ENCODE measurements at regions not wholly inside any gene's neighbourhood (a gene's known extent, or its start where the extent isn't known, plus 50 kb on each side); places are given as distances from the start of the nearest gene placed in this dataset.

DNA sequence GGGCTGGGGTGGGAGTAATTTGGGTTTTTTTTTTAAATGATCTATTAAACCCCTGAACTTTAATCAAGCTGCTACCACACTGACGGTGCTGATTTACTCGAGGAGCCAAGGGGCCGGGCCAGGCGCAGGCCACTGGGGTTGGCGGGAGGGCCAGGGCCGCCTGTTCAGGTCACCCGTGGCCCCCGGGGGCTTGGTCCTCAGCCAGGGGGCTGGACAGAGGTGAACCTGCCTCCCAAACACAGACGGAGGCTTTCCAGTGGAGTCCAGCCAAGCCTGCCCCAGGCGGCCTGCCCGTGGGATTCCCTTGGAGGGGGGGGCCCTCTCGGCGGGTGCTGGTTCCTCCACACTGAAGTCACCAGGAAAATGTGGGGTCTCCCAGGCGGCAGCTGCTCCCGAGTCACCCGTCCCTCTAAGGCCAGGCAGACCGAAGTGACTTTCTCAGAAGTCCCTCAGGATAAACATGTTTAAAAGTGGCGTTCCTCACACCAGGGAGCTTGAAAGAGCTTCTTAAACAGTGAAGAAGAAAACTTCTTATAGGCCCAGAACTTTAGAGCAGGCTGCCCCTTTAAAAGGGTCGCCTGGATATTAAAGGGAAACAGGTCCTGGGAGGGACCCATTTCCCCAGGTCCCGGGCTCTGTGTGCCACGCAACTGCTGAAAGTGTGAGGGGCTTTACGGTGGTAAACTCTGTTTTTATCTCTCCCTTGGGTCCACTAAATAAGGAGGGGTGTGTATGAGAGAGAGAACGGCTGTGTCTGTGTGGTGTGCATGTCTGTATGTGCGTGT lies 167.2 kb upstream of the GSC start:
- intact Hi-C loops (cut with micrococcal nuclease; ENCODE audit: unreplicated experiment): no loop called here
- H3K79me2 ChIP-seq (ENCODE audit: insufficient read depth, low read depth, low read length): no peaks in the 10 kb centered on the region
- no peak overlapping the region for H3K4me2 ChIP-seq (ENCODE audit: low read length)
- no peaks in the 10 kb centered on the region for H3K9me3 ChIP-seq (ENCODE audit: low read length)
- POLR2A ChIA-PET: no interaction called here
- H3K9me2 ChIP-seq (ENCODE audit: insufficient read depth, low read length): no peaks in the 10 kb centered on the region
- TF ChIP-seq EZH2phosphoT487 (IDR thresholded peaks at IDR 0.05; ENCODE audit: borderline replicate concordance, low read depth, low read length): no peak
- TF ChIP-seq, protein P1, sequence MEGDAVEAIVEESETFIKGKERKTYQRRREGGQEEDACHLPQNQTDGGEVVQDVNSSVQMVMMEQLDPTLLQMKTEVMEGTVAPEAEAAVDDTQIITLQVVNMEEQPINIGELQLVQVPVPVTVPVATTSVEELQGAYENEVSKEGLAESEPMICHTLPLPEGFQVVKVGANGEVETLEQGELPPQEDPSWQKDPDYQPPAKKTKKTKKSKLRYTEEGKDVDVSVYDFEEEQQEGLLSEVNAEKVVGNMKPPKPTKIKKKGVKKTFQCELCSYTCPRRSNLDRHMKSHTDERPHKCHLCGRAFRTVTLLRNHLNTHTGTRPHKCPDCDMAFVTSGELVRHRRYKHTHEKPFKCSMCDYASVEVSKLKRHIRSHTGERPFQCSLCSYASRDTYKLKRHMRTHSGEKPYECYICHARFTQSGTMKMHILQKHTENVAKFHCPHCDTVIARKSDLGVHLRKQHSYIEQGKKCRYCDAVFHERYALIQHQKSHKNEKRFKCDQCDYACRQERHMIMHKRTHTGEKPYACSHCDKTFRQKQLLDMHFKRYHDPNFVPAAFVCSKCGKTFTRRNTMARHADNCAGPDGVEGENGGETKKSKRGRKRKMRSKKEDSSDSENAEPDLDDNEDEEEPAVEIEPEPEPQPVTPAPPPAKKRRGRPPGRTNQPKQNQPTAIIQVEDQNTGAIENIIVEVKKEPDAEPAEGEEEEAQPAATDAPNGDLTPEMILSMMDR (conservative IDR thresholded peaks at IDR 0.05; ENCODE audit: low read length): no peak
- no TSS peak for BruUV-seq (replicated peaks)
- H2AFZ ChIP-seq (ENCODE audit: low read length): no peak overlapping the region
- no peak for DNase-seq (ENCODE audit: low spot score)
- no peaks in the 10 kb centered on the region for H4K20me1 ChIP-seq (ENCODE audit: insufficient read depth, low read length)
- H3K36me3 ChIP-seq (ENCODE audit: insufficient read depth, low read length): no peaks in the 10 kb centered on the region
- CTCF ChIA-PET (ENCODE audit: unreplicated experiment): no interaction called here
- H3K4me1 ChIP-seq (ENCODE audit: insufficient read depth, low read length, poor library complexity, severe bottlenecking): no peaks in the 10 kb centered on the region
- no peak overlapping the region for H3K4me3 ChIP-seq (ENCODE audit: low read depth, low read length, poor library complexity, severe bottlenecking)
- H3K27ac ChIP-seq (ENCODE audit: low read depth, low read length, poor library complexity, severe bottlenecking): no peak overlapping the region

DNA sequence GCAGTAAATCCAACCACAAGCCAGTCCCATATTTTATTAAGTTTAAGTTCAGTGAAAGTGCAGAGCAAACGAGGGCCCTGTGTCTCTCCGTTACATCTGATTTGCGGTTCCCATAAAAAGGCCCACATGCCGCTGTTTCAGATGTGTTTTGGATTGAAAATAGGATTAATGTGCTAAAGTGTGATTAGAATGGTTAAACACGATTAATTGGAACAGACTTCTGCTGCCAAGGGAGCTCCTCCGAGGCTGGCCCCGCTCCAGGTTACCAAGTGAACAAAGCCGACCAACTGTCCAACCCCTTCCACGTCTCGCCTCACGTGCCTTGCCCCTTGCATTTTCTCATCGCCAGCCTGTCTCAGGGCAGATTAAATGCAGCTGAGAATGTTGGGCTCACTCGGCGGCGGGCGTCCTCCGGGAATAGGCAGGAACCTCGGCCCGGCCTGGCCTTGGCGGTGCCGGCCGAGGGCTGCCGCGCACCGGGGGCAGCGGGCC lies 166.5 kb upstream of the GSC start:
- Histone ChIP-seq H3K9me2 (ENCODE audit: insufficient read depth, low read length) (no peaks in the 10 kb centered on the region), H3K4me3 (ENCODE audit: low read depth, low read length, poor library complexity, severe bottlenecking) (no peak overlapping the region), H3K4me1 (ENCODE audit: insufficient read depth, low read length, poor library complexity, severe bottlenecking) (no peaks in the 10 kb centered on the region), H3K27ac (ENCODE audit: low read depth, low read length, poor library complexity, severe bottlenecking) (no peak overlapping the region), H3K9me3 (ENCODE audit: low read length) (no peaks in the 10 kb centered on the region), H2AFZ (ENCODE audit: low read length) (no peak overlapping the region), H3K4me2 (ENCODE audit: low read length) (no peak overlapping the region), H3K79me2 (ENCODE audit: insufficient read depth, low read depth, low read length) (no peaks in the 10 kb centered on the region), H4K20me1 (ENCODE audit: insufficient read depth, low read length) (no peaks in the 10 kb centered on the region), H3K36me3 (ENCODE audit: insufficient read depth, low read length) (no peaks in the 10 kb centered on the region)
- ChIA-PET CTCF (ENCODE audit: unreplicated experiment) (no interaction called here), POLR2A (no interaction called here)
- no peak for DNase-seq (ENCODE audit: low spot score)
- intact Hi-C loops (cut with micrococcal nuclease; ENCODE audit: unreplicated experiment): no loop called here
- TF ChIP-seq, protein P1 (conservative IDR thresholded peaks at IDR 0.05; ENCODE audit: low read length): no peak
- no TSS peak for BruUV-seq (replicated peaks)

DNA sequence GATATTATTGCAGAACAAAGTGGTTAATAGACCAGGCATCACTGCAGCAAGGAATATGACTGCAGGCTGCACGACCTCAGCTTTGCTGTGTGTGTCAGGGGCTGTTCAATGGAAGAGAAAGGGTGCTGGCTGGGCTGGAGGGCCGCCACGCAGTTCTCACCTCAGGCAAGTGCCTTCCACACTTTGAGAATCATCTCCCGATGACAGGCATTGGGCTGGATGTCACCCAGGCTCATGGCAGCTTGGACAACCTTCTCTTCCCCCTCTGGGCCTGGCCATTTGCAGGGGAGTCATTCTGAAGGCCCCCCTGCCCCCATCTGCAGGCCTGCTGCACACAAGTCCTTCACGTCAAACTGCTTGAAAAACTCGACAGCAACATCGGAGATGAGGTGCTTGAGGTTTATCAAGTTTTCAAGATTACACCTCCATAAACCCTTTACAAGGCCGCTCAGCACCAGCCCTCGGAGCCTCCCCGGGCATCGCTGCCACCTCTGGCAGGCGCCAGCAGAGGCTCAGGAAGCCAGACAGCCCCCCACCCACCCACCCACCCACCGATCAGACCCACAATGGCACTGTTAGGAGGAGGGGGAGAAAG lies 165.9 kb upstream of the GSC start:
- TF ChIP-seq, protein P1 (conservative IDR thresholded peaks at IDR 0.05; ENCODE audit: low read length): no peak
- H3K4me1 ChIP-seq (ENCODE audit: insufficient read depth, low read length, poor library complexity, severe bottlenecking): no peaks in the 10 kb centered on the region
- no peaks in the 10 kb centered on the region for H3K9me3 ChIP-seq (ENCODE audit: low read length)
- no peak overlapping the region for H3K4me3 ChIP-seq (ENCODE audit: low read depth, low read length, poor library complexity, severe bottlenecking)
- no peaks in the 10 kb centered on the region for H3K9me2 ChIP-seq (ENCODE audit: insufficient read depth, low read length)
- no peaks in the 10 kb centered on the region for H3K79me2 ChIP-seq (ENCODE audit: insufficient read depth, low read depth, low read length)
- ChIA-PET POLR2A (interaction anchor here (0.6 kb wide), 1 partner anchor 1133 kb away, joined by 3 read pairs; no protein-coding TSS in a partner anchor), CTCF (ENCODE audit: unreplicated experiment) (no interaction called here)
- no peak overlapping the region for H2AFZ ChIP-seq (ENCODE audit: low read length)
- no peak for DNase-seq (ENCODE audit: low spot score)
- no TSS peak for BruUV-seq (replicated peaks)
- no peaks in the 10 kb centered on the region for H4K20me1 ChIP-seq (ENCODE audit: insufficient read depth, low read length)
- no peaks in the 10 kb centered on the region for H3K36me3 ChIP-seq (ENCODE audit: insufficient read depth, low read length)
- no peak overlapping the region for H3K27ac ChIP-seq (ENCODE audit: low read depth, low read length, poor library complexity, severe bottlenecking)
- intact Hi-C loops (cut with micrococcal nuclease; ENCODE audit: unreplicated experiment): no loop called here
- no peak overlapping the region for H3K4me2 ChIP-seq (ENCODE audit: low read length)

Measured in OCI-LY7 (cell line).